Brain microvascular endothelial cell (primary cell): ENCODE measurements at regions not wholly inside any gene's neighbourhood (a gene's known extent, or its start where the extent isn't known, plus 50 kb on each side); places are given as distances from the start of the nearest gene placed in this dataset.

ENCODE experiments used
- DNase-seq: peaks from one replicate; pipeline ENCODE4 v3.0.0-alpha.2; 2020
- H3K27ac ChIP-seq: fragments of 250-450 bp; sonication (Bioruptor Pico); 2 replicates; pipeline ENCODE4 v1.5.1; 2020; ENCODE audit warnings: mild to moderate bottlenecking, moderate library complexity
- H3K27me3 ChIP-seq: fragments of 250-450 bp; sonication (Bioruptor Pico); replicated peaks from 2 replicates; pipeline ENCODE4 v1.5.1; 2020; ENCODE audit warnings: mild to moderate bottlenecking
- H3K36me3 ChIP-seq: fragments of 250-450 bp; sonication (Bioruptor Pico); replicated peaks from 2 replicates; pipeline ENCODE4 v1.5.1; 2020; ENCODE audit warnings: mild to moderate bottlenecking
- H3K4me3 ChIP-seq: 2 replicates; pipeline ENCODE4 v1.5.1; 2011; ENCODE audit warnings: low read depth, mild to moderate bottlenecking, control low read depth, low read length, moderate library complexity
- in situ Hi-C: cut with HindIII; loops from 2 replicates; pipeline ENCODE4 v1.10.0; 2017; ENCODE audit warnings: low sequenced_read_pairs, low pct_ligation_motif_present
- TF ChIP-seq, protein P1 (sequence below): IDR thresholded peaks from 2 replicates; pipeline ENCODE4 v1.5.1; 2011; ENCODE audit warnings: low read depth, mild to moderate bottlenecking, moderate library complexity, low read length, control low read depth, inconsistent platforms; ENCODE audit errors: missing control alignments

DNA sequence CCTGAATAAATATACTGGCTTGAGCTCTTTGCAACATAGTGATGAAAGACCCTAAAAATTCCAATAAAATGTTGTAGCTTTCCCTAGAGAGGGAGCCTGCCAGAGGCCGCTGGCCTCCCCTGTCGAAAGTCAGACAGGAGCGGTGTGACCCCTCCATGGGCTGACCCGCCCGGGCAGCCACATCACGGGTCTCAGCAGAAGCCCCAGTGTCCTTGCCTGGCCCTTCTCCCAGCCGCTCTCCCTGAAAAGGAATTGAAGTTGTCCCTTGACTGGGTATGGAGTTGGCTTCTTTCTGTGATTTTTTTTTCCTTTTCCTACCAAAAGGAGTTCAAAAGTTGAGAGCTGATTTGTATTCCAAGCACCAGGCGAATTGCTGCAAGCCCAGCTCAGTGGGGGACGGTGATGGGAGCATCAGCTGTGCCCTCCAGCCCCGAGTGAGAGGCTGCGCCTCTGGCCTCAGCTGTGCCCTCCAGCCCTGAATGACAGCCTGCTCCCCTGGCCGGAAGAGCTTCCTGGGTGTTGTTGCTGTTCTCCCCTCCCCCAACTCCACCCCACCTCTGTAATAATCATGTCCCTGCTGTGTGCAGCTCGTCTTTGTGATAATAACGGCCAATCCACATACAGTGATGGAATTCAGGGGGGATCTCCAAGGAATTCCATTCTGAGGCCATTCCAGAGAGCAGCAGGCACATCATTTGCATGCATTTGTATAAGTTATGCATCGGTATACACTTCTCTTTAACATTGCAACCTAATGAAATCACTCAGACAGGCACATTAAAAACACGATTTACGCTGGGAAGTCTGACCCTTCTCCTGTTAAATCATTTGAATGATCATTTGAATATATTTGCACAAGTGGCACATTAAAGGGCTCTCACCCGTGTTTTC, 501.0 kb downstream of the EIPR1 start:
- TF ChIP-seq, protein P1, sequence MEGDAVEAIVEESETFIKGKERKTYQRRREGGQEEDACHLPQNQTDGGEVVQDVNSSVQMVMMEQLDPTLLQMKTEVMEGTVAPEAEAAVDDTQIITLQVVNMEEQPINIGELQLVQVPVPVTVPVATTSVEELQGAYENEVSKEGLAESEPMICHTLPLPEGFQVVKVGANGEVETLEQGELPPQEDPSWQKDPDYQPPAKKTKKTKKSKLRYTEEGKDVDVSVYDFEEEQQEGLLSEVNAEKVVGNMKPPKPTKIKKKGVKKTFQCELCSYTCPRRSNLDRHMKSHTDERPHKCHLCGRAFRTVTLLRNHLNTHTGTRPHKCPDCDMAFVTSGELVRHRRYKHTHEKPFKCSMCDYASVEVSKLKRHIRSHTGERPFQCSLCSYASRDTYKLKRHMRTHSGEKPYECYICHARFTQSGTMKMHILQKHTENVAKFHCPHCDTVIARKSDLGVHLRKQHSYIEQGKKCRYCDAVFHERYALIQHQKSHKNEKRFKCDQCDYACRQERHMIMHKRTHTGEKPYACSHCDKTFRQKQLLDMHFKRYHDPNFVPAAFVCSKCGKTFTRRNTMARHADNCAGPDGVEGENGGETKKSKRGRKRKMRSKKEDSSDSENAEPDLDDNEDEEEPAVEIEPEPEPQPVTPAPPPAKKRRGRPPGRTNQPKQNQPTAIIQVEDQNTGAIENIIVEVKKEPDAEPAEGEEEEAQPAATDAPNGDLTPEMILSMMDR = no peak
- no peaks in the 10 kb centered on the region for H3K36me3 ChIP-seq
- DNase-seq = no peak
- H3K27ac ChIP-seq = no peak overlapping the region
- H3K27me3 ChIP-seq = no peaks in the 10 kb centered on the region
- no peak overlapping the region for H3K4me3 ChIP-seq
- in situ Hi-C loops = no loop called here

DNA sequence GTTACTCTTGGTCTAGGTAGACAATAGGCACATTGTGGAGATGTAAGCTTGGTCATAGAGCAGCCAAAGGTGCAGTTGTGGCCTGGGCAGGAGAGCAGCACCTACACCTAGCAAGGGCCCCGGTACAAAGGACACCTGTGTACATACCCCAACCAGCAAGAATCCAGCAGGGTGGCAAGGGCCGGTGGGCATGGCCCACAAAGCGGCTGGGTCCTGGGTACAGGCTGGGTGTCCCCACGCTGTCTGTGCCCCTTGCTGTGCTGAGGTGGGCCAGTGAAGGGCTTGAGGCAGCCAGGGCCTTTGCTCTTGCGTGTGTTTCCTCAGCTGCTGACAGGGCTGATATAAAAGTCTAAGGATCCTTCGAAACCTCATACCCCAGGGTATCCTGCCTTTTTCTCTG, 501.8 kb downstream of the EIPR1 start:
- no peak overlapping the region for H3K4me3 ChIP-seq
- TF ChIP-seq, protein P1 = no peak
- DNase-seq = no peak
- H3K36me3 ChIP-seq = no peaks in the 10 kb centered on the region
- H3K27ac ChIP-seq = no peak overlapping the region
- in situ Hi-C loops = no loop called here
- no peaks in the 10 kb centered on the region for H3K27me3 ChIP-seq

DNA sequence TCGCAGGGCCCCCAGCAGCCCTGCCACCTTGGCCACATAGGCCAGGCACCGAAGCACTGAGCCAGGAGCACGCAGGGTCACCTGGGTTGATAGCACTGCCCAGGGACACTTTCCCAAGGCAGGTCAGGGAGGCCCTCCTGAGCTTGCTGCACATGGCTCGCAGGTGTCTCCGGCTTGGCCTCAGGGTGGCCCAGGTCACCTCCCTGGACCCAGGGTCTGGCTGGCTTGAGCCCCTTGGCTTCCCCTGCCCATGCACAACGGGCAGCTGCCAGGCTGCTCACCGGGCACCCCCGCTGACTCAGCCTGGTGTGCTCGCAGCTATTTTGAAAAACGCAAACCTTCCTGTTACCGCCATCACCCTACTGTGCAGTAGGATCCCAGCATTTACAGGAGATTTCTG, 502.3 kb downstream of the EIPR1 start:
- Histone ChIP-seq H3K27me3 (no peaks in the 10 kb centered on the region), H3K36me3 (no peaks in the 10 kb centered on the region), H3K4me3 (no peak overlapping the region), H3K27ac (no peak overlapping the region)
- TF ChIP-seq, protein P1 = no peak
- DNase-seq = no peak
- in situ Hi-C loops = no loop called here

DNA sequence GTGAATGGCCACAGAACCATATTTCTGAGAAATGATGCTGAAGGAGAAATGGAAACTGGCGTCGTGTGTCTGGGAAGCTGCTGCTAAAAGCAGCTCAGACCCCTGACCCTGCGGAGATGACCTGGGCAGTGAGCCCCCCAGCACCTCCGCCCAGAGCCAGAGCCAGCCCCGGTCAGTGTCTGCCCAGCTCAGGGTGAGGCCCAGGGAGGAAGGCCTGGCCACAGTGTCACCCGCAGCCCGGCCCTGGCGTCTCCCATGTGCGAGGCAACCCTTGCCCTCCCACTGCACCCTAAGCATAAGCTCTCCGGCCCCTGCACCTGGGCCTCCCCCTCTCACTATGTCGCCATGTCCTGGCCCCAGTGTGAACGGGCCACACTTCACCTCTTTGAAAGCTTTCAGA, 502.8 kb downstream of the EIPR1 start:
- no peak overlapping the region for H3K4me3 ChIP-seq
- TF ChIP-seq, protein P1 = no peak
- no peak overlapping the region for H3K27ac ChIP-seq
- no peaks in the 10 kb centered on the region for H3K36me3 ChIP-seq
- no peaks in the 10 kb centered on the region for H3K27me3 ChIP-seq
- no peak for DNase-seq
- in situ Hi-C loops = no loop called here

DNA sequence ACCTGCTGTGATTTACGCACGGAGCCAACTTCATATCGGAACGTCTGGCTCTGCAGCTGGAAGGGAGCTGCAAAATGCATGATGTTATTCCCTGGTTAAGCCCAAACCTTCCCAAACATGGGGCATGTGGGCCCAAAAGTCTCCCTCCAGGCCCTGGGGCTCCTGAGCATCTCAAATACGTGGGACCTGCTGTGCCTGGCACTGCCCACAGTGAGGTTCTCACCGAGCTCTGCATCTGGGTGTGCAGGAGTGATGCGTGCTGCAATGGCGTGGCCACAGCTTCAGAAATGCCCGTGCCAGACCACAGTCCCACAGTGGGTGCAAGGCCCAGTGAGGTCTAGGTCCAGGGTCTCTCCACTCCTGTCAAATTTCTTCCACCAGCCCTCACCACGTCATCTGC, 503.3 kb downstream of the EIPR1 start:
- in situ Hi-C loops = no loop called here

More for the DNA sequence above, 503.3 kb downstream of the EIPR1 start:
- H3K36me3 ChIP-seq = no peaks in the 10 kb centered on the region
- TF ChIP-seq, protein P1 = no peak
- no peak for DNase-seq
- no peak overlapping the region for H3K4me3 ChIP-seq
- H3K27ac ChIP-seq = no peak overlapping the region
- H3K27me3 ChIP-seq = no peaks in the 10 kb centered on the region
